ENCODE measurements at regions not wholly inside any gene's neighbourhood (a gene's known extent, or its start where the extent isn't known, plus 50 kb on each side); places are given as distances from the start of the nearest gene placed in this dataset.

DNA sequence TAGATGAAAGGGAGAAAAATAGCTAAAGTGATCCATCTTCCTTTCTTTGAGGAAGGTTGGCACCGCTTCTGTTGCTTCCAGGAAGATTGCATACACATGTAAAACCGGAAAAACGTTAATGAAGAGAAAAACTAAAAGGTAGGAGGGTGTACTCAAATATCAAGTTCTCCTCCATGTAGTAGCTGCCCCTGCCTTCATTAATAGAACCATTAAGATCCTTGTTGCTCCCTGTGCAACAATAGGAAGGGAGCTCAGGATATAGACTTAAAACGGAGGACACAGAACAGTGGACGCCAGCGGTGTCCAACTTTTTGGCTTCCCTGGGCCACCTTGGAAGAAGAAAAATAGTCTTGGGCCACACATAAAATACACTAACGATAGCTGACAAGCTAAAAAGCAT lies 118.9 kb downstream of the TMEM174 start:
- H4K5ac ChIP-seq (ENCODE audit: low read depth, low read length), result no peak overlapping the region
- H2AK9ac ChIP-seq (replicated peaks; ENCODE audit: low read depth, low read length, poor library complexity), result no peak overlapping the region
- H3K18ac ChIP-seq (ENCODE audit: low read depth, low read length), result no peak overlapping the region
- dilution Hi-C loops (cut with HindIII; ENCODE audit: low sequenced_read_pairs, unreplicated experiment), result no loop called here
- H4K20me1 ChIP-seq (ENCODE audit: insufficient read depth, low read length), result no peaks in the 10 kb centered on the region
- H3K27ac ChIP-seq (ENCODE audit: insufficient read depth, low read length), result no peak overlapping the region
- no peak overlapping the region for H3K56ac ChIP-seq (ENCODE audit: extremely low read depth, insufficient read depth, low read length)
- no peak overlapping the region for H3K9ac ChIP-seq (ENCODE audit: low read depth, low read length)
- H3K4me1 ChIP-seq (ENCODE audit: control insufficient read depth, insufficient read depth, low read length), result peaks cover 2% of the 10 kb centered on the region; the same call in 1 of the 2 replicates
- H3K36me3 ChIP-seq (ENCODE audit: control insufficient read depth, insufficient read depth, low read length), result no peaks in the 10 kb centered on the region
- no peak overlapping the region for H2BK20ac ChIP-seq (ENCODE audit: low read depth, low read length)
- ChIA-PET POLR2A (ENCODE audit: unreplicated experiment) (no interaction called here), CTCF (interaction anchor here (0.6 kb wide), 1 partner anchor 8 kb away, joined by 3 read pairs; no protein-coding TSS in a partner anchor)
- no peak overlapping the region for H4K91ac ChIP-seq (ENCODE audit: insufficient read depth, low read depth, low read length)
- intact Hi-C loops (cut with micrococcal nuclease), result no loop called here
- in situ Hi-C loops (cut with MboI; ENCODE audit: low sequenced_read_pairs), result no loop called here
- ATAC-seq (ENCODE audit: low read depth) (no peak), DNase-seq (no peak)
- no peak overlapping the region for H4K8ac ChIP-seq (ENCODE audit: low read depth in 2 of 2, low read length in 2 of 2)
- TF ChIP-seq CHD1 (IDR thresholded peaks at IDR 0.05; ENCODE audit: low read depth, low read length), result no peak
- no peak for TF ChIP-seq MAZ (IDR thresholded peaks at IDR 0.05; ENCODE audit: borderline replicate concordance, low read depth, low read length)
- TF ChIP-seq SMC3 (IDR thresholded peaks at IDR 0.05; ENCODE audit: low read depth, low read length), result no peak
- peaks cover 3% of the 10 kb centered on the region for H3K9me1 ChIP-seq (ENCODE audit: insufficient read depth, low read length)
- no peak overlapping the region for H2AK5ac ChIP-seq (ENCODE audit: low read depth, low read length)
- H2AFZ ChIP-seq (replicated peaks; ENCODE audit: low read length, poor library complexity), result no peak overlapping the region
- no peak overlapping the region for H3K4ac ChIP-seq (ENCODE audit: low read depth, low read length)
- H3K23ac ChIP-seq (ENCODE audit: low read depth, low read length), result no peak overlapping the region
- no peaks in the 10 kb centered on the region for H3K9me3 ChIP-seq (ENCODE audit: control insufficient read depth, insufficient read depth, low read length)
- no TSS peak for BruUV-seq (replicated peaks)
- no peak overlapping the region for H2BK120ac ChIP-seq (ENCODE audit: low read depth, low read length)
- no peaks in the 10 kb centered on the region for H3K79me1 ChIP-seq (ENCODE audit: low read depth in 1 of 2, low read length in 2 of 2)
- no peak overlapping the region for H2BK15ac ChIP-seq (ENCODE audit: low read depth, low read length)
- H2BK5ac ChIP-seq (ENCODE audit: low read depth, low read length, poor library complexity, severe bottlenecking), result no peak overlapping the region
- no peak overlapping the region for H3K4me2 ChIP-seq (ENCODE audit: low read depth, low read length)
- no peak overlapping the region for H3K14ac ChIP-seq (replicated peaks; ENCODE audit: low read depth, low read length)
- H3K27me3 ChIP-seq (ENCODE audit: control insufficient read depth, insufficient read depth, low read length), result peaks cover 16% of the 10 kb centered on the region
- WGBS, 2 experiments (ENCODE audit: extremely low coverage in 2 of 2, insufficient read length in 1 of 2), result no CpG with 5 or more reads among the region's 7 CpGs
- H3K4me3 ChIP-seq (ENCODE audit: insufficient read depth, low read depth, low read length), result no peak overlapping the region

All from IMR-90 (cell line).